Activated T-cell treated with anti-CD3 and anti-CD28 coated beads, Interleukin-2, amount 50 U/mL, for 48 hours (primary cell): ENCODE measurements at regions not wholly inside any gene's neighbourhood (a gene's known extent, or its start where the extent isn't known, plus 50 kb on each side); places are given as distances from the start of the nearest gene placed in this dataset.

Experiments used
- DNase-seq, 2 experiments: peaks; one replicate each; pipeline ENCODE4 v3.0.0-alpha.2; 2020

DNA sequence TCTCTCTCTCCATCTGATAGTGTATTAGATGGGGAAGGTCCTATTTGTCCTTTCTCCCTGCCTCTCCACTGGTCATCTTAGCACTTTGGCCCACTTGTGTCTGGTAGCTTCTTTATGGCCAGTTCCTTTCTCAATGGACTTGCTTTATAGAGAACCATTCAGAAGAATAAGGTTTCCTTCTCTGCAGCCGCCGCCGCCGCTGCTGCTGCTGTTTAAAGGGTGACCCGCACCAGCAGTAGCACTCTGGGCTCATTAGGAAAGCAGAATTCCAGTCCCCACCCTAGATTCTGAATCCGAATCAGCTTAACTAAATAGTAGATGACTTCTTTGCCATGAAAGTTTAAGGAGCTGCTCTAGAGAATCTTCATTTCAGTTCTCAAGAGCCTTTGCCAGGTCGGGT is 490.2 kb downstream of the FOXO1 start:
- DNase-seq, result no peak

DNA sequence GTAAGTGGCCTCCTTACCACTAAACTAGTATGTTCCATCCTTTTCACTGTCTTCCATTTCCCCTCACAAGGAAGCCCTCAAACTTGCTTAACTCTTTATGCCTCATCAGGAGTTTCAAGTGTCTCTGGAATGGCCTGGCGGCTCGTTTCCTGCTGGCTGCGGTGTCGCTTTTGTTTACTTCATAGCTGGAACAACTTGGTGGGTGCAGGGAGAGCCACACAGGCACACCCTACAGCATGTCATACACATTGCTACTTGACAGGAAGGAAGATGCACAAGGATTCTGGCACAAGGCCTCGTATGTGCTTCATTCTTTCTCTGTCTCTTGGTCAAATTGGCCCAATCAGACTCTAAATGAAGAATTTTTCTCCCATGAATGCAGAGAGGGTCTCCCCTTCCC is 488.3 kb downstream of the FOXO1 start:
- no peak for DNase-seq

DNA sequence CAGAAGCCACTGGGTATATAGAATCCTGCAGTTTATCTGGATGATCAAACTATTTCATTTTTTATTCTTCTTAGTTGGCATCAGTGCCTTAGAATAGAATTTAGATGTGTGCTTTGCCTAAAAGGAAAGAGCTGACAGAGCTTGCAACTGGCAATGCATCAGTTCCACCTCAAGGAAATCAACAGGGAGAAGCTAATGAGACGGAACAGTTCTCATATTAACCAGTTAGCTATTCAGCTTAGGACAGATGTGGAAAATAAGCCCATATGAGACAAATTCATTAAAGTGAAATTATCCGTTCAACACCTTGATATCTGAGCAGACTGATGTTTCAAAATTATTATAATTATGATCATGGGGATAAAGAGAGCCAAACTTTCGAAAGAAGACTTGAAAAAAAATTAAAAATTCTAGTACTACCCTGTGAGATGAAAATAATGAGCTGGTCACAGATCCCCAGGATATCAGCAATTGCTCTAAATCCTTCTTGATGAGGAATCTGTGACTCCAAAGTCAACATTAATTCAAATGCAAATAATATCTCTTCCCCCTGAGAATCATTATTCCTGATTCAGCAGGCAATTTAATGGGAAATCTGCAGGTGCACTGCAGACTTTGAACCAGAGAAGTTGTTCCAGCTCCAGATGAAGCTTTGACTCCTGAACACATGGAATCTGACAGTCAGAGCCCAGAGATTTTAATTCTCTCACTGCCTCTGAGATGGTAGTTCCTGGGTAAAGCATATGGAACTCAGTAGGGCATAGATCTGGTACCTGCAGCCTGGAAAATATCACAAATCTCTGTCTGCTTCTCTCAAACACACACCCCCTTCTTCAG is 486.8 kb downstream of the FOXO1 start:
- no peak for DNase-seq

DNA sequence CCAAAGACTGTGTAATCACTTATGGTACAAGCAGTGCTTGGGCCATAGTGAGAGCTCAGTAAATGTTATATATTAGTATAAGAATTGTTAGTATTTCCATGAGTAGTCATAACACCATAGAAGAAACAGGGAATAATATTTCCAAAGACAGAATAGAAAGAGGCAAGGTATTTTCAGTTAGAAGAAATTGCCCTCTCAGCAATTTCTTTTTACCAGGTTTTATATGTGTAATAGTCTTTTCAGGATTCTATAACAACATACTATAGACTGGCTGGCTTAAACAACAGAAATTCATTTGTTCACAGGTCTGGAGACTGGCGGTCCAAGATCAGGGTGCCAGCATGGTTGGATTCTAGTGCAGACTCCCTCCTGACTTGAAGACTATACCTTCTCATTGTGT is 485.7 kb downstream of the FOXO1 start:
- no peak for DNase-seq

DNA sequence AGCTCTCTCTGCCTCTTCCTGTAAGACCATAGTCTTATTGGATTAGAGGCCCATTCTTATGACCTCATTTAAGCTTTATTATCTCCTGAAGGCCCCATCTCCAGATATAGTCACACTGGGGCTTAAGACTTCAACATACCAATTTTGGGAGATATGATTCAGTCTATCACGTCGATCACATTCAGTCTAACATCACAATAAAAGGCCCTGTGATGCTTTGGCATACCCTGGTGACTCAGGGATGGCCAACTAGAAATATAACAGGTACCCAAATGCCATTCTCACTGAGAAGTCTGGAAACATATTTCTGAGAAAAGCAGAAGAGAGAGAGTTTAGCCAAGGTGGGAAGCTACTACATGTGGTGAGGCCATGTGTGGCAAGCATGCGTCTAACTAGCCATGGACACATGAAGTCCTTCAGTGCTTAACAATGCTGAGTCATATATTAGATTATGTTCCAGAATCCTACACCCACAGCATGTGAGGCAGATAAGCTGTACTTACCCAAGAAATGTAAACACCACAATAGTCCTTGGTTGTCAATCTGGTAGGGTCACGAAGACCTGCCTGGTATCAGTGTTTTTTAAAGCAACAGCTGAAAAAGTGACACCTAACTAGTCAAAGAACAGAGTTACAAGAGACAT is 485.1 kb downstream of the FOXO1 start:
- no peak for DNase-seq

DNA sequence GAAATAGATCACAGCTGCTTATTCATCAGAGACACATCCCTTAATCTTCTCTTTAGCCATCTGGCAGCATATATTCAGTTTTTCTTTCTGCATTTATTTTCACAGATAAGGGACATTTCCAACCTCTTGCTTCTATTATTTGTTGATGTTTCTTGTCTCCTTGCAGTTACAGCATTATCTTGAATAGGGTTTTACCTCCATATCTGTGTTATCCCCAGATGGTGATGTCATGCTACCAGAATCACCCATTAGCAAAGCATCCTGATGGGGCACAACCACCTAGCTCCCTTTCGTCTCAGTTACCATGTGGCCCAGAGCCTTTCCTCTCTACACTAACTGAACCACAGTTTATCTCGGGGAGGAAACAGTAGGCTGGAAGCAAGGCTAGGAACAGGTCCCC is 483.9 kb downstream of the FOXO1 start:
- DNase-seq, result no peak

DNA sequence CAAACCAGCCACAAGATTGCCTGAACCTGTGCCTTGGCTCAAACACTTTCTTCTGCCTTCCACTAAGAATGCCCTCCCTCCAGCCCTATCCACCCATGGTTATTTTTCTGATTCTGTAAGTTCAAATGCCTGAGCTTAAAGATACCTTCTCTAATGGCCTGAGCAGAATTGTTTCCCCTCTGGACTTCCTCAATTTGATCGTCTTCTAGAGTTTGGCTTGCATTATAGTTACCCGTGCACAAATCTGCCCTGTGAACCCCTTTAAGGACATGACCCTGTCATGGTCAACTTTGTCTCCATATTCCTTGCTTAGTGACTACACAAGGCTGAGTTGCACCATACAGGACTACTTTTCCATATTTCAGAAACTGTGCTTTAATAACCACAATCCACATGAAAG is 481.0 kb downstream of the FOXO1 start:
- no peak for DNase-seq

DNA sequence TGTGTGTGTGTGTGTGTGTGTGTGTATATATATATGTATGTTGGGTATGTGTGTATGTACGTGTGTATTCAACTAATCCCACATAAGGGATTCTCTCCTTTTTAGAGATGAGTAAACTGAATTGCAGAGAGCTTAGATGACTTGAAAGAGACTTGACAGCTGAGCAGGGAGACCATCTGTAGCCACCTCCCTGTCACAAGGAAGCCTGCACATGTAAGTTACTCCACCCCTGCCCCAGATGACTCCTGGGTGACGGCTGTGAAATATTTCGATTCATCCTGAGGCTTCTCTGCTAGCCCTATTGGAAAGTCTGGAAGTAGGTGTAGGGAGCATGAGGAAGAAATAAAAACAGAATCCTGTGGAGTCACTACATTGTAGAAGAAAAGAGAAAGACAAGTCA is 480.4 kb downstream of the FOXO1 start:
- DNase-seq, result no peak

DNA sequence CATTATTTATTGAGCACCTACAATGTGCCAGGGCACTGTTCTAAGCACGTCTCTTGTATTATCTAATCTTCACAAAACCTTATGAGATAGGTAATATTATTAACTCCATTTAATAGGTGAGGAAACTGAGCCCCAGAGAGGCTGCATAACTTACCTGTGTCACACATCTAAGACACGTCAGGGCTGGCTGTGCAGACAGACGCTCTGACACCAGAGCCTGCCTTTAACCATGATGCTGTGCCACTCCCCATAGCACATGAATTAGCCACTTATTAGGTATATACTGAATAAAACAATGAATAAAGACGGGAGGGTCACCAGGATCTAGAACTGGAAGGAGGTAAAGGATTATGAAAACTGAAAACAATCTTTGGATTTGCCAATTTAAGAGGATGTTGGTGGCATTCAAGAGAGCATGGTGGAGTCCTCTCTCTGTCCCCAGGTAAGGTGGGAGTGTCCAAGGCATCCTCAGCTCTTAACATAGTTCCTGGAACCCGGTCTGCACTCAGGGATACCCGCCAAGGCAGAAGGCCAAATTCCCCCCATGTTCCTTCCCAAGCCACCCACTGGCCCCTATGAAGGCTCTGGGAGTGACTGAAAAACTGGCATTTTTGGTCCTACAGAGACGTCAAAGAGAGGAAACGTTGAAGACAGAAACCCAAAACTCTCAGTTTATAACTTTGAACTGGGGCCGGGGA is 479.7 kb downstream of the FOXO1 start:
- DNase-seq, result peak; percentile 58 to 66

DNA sequence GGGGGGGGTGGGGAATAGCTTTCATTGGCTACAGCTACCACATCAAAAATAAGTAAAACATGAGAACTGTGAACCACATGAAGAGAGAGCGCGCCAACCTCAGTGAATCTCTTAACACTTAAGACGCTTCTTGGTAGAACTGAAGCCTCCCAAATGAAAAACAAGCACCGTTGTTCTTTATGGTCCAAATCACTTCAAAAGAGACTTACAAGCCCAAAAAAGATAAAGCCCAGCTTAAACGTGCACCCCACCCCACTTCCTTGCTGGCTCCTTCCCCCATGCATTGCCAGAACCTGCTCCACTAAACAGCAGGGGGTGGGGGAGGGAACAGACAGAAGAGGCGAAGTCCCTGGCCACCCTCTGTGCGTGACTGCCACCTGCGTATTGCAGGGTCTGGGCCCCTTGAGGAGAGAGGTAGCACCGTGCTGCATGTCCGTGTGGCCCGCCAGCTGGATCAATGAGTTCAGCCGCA is 479.1 kb downstream of the FOXO1 start:
- peak; percentile 66 to 68 for DNase-seq

DNA sequence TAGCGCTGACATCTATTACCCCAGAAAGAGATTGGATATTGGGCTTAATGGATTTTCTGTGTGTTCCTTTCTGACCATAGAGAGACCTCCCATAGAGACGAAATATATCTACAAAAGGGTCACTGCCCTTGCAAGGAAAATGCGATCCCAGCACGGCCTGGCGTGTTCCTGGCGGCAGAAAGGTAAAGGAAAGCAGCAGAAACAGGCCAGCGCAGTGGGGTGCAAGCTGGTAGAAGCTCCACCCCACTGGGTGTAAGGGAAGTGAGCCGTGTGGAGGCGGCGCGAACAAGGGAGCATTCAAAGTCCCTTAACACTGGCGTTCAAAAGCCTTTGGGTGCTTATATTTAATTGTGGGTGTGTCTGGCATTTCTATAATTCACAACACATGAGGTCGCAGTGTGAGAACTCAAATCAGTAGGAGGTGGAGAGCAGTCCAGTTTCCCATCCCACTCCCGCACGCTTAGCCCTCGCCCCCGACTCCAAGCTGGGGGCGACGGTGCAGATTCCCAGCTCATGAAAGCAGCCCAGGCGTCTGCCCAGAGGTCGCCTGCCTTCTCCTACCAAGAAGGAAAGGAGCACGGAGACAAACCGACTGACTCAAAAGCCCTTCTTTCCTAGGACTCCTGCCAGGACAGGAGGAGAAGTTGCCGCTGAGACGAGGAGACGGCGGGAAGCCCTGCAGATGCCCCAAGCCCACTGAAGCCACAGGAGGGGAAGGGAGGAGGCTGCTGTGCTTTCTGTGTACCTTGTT is 478.4 kb downstream of the FOXO1 start:
- DNase-seq, result peak; percentile 60 to 61

DNA sequence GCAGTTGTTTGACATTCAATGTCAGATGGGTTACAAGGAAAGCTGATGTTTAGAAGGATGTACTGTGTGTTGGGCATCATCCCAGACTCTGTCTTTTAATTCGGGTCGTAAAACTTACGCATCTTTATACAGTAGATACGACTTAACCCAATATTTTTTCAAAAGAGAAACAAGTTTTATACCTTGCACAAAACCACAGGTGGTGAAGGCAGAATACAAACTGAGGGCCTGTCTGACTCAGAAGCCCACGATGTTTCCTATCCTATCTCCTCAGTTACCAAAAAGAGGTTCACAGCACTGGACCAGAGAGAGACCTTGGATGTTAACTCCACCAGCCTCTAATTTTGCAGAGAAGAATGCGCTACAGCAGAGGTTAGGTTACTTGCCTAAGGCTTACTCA is 477.0 kb downstream of the FOXO1 start:
- DNase-seq, result no peak

DNA sequence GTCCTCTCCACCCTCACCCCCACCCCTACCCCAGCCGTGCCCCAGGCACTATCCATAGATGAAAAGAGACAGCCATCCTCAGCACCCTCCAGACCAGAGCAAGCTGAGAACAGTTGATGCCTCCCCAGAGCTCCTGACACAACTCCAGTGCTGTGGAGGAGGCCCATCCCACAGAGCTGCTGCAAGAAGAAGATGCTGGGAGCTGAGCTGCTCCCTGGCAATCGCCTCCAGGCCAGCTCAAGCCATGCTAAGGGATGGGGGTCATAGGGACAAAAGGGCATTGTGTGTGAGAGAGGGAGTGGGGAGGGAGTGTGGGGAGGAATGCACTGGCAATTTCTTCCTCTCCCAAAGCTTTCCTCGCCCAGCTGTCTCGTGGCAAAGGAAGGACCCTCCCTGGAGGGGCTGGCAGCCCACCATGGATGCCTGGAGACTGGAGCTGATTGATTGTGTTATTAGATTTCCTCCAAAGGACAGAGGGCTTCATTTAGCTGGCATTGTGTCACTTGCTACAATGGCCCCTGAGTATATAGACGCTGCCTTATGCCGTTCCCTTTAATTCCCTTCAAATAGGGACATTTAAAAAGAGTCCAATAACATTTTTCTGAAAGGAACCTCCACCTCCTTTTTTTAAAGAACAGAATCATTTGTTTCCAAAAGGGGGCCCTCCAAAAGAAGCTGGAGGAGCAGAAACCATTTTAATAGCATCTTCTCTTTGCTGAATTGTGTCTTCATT is 476.4 kb downstream of the FOXO1 start:
- peak; percentile 40 to 45 for DNase-seq

DNA sequence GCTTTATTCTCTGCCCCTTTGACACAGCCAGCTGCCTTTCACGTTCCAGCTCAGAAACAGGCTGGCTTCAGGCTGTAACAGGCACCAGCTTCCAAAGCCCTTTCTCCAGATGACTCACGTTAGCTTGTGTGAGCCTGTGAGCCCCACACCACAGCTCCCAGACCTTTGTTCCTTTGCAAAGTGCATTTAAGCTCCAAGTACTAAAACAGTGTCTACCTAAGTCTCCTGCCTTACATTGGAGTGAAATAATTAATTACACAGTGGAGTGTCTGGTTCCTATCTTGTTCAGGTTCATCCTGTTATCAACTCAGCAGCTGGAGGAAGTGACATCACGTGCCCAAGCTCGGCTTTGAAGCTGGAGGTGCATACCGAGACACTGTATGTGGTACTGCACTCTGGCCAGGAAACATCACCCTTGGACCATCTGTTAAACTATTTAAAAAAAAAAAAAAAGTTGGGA is 475.8 kb downstream of the FOXO1 start:
- peak; percentile 59 to 66 for DNase-seq

DNA sequence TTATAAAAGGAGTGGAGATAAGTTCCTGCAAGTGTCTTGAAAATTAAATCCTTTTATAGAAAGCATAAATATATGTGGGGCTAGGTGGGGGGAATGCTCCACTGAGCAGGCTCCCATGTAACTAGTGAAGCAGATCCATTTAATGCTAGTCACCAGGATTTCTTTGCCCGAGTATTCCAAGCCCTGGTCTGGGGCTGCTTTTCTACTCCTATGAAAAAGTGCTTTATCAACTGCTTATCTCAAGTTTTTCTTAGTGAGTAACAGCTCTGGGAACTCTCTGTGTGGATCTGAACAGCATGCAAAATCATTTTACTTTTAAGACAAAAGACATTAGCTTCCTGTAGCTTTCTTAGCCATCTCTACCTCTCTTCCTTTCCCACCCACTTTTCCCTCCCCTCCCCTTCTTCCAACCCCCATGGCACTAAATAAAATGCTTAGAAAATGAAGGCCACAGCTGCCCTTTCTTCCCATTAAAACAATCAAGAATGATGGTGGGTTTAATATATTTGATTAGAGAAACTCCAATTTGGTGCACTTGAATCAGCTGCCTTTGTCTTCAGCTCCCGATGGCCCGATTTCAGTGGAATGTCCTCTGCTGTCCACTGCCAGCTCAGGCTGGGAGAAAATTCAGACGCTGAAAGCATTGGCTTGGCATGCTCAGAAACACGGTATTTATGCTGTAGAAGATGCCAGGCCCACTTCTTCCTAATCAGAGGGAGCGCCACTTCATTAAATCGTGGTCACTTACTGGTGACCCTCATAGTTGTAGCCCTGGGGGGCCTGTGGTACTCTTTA is 475.1 kb downstream of the FOXO1 start:
- DNase-seq, result no peak

DNA sequence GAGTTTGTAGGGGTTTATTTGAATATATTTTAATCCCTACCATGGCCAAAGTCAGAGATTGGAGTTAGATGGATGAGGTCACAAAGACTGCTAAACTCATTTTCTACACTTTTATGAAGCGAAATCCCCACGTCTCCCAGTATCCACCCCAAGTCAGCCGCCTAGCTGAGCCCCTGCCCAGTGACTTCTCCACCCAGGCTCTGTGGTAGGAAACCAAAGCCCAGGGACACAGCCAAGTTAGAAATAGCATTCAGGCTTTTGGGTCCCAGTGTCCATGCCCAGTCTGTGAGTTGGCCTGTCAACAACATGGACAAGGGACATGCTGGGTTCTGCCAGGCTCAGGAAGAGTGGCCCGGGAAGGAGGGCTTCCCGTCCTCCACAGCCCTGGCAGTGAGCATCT is 474.0 kb downstream of the FOXO1 start:
- DNase-seq, result no peak

DNA sequence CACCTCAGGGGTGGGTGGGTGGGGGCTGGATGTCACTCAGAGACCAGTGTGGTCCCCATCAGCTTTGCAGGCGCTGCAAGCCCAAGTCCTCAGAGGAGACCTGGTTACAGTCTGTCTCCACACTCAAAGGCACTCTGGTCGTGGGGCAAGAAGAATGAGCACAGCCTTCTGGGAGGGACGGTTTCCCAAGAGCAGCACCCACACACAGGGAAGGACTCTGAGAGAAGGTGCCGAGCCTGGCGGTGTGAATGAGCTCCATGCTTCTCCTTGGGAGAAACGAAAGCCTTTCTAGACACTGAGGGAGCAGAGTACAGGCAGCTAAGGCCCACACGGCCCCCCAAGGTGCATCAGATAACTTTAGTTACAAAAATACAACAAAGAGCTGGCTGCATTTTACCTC is 473.6 kb downstream of the FOXO1 start:
- no peak for DNase-seq

DNA sequence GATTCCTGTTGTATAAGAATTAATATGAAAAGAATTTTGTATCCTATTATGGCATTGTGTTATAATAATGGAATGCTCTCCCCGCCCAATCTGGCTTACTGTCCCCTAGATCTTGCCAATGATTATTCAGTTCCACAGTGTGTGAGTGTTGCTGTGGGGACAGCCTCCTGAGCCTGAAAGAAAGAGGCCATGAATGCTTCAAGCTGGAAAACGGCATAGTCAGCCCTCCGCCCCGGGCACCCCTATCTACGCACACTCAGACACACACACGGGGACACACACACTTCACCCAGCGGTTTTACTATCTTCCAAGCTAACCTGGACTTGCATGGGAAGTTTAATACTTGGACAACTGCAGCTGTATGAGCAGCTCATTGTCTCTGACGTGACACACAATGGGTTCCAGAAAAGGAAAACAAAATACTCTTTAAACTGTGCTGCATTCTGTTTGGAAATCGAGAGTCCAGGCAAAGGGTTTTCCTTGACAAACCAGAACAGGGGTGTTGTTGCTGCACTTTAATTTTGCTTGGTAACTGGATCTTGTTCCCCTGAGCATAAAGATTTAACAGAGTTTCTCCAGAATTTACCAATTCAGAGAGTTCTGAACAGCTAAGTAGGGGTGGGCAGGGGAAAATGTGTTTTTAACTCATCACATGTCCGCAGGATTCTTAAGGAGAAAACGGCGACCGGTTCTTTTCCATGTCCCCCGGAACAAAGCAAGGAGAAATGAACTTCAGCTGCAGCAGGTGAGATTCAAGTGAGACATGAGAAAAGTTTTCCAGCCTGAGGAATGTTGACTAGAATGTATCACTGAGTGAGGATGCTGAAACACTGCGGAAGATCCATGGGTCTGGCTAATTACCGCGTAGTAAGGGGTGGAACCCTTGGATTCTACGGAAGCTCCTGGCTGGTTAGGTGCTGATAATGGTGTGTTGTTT is 472.9 kb downstream of the FOXO1 start:
- DNase-seq, result no peak

DNA sequence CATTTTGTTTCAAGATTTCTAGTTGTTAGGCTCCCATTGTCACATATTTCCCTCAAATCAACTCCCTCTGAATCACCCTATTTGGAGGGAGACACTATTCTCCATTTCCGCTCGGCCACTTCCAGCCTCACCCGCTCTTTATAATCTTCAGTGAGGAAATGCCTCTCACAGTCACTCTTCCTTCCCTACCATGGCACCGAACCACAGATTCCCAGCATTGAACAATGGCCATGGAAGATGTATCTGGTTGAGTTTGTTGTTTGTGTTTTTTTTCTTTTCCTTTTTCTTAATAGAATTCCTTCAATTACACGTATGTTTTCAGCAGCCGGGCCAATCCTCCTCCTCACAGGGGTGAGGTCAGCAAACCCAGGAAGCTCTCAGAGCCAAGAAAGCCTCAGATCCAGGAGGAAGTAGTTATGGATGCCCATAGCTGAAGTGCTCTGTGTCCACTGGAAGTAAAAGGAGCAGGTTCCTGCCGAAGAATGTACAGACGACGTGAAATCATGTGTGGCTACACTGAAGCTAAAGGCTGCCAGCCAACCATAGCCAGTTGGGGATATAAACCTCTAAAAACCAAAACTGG is 472.1 kb downstream of the FOXO1 start:
- no peak for DNase-seq

DNA sequence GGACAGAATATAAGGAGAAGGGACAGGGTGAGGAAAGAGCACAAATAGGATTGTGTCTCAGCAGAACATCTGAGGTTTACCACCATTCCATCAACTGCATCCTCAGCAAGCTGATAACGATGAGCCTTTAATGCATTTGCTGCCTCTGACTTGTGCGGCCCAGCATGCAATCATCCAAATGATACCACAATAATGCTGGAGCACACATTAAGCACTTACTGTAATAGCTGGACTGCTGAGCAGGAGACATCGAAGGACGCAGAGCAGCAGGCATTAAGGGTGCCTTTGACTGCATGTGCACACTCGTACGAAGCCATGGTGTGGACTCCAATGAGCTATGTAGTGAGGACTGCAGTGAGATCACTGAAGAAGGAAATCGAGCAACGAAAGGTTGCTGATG is 469.4 kb downstream of the FOXO1 start:
- no peak for DNase-seq
